Activated CD4-positive, alpha-beta memory T cell treated with anti-CD3 and anti-CD28 coated beads, Interleukin-2, amount 10 ng/mL, durations not matched to agents 7 days and 5 days (primary cell): ENCODE measurements at regions not wholly inside any gene's neighbourhood (a gene's known extent, or its start where the extent isn't known, plus 50 kb on each side); places are given as distances from the start of the nearest gene placed in this dataset.

Experiments
- CTCF ChIA-PET: fragments of 350-600 bp; sonication (Branson Sonifier 250); formaldehyde crosslinking; loops from one replicate; lab custom pipeline; 2021; ENCODE audit warnings: antibody characterized with exemption, inconsistent platforms; lab: Charles Lee
- POLR2A ChIA-PET: fragments of 350-600 bp; sonication (Branson Sonifier 250); formaldehyde crosslinking; loops from one replicate; lab custom pipeline; 2021; ENCODE audit warnings: antibody characterized with exemption; lab: Charles Lee
- DNase-seq: peaks from one replicate; pipeline ENCODE4 v3.0.0-alpha.2; 2020
- H3K27ac Mint-ChIP-seq: one replicate; pipeline ENCODE4 v1.8.0; 2021; ENCODE audit warnings: mild to moderate bottlenecking, mixed read lengths
- H3K27me3 Mint-ChIP-seq: one replicate; pipeline ENCODE4 v1.8.0; 2021; ENCODE audit warnings: mixed read lengths
- H3K36me3 Mint-ChIP-seq: one replicate; pipeline ENCODE4 v1.8.0; 2021; ENCODE audit warnings: low read depth, mixed read lengths
- H3K4me1 Mint-ChIP-seq: one replicate; pipeline ENCODE4 v1.8.0; 2021; ENCODE audit warnings: mixed read lengths
- H3K4me3 Mint-ChIP-seq: one replicate; pipeline ENCODE4 v1.8.0; 2021; ENCODE audit warnings: mild to moderate bottlenecking, mixed read lengths
- H3K9me3 Mint-ChIP-seq: one replicate; pipeline ENCODE4 v1.8.0; 2021; ENCODE audit warnings: mixed read lengths

DNA sequence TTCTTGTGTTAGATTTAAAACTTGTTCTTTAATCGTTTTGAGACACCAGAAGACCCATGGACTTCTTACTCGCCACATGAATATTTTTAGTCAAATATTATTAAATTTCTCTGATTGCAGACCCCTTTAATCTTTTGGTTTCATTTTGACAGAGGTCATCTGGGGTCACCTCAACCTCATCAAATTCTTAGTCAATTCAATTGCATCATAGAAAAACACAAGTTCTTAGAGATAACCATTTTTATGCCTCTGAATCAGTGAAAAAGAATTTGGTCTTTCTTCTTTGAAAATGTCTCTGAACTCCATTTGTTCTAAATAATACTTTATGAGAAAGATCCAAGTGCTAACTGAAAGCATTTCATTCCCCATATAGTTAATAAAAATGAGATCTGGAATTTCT lies 55.2 kb upstream of the CBLN4 start:
- no peaks in the 10 kb centered on the region for H3K36me3 Mint-ChIP-seq
- DNase-seq, result no peak
- ChIA-PET CTCF (no interaction called here), POLR2A (no interaction called here)
- H3K4me3 Mint-ChIP-seq, result no peak overlapping the region
- no peaks in the 10 kb centered on the region for H3K4me1 Mint-ChIP-seq
- no peaks in the 10 kb centered on the region for H3K27me3 Mint-ChIP-seq
- no peak overlapping the region for H3K27ac Mint-ChIP-seq
- peaks cover 4% of the 10 kb centered on the region for H3K9me3 Mint-ChIP-seq

DNA sequence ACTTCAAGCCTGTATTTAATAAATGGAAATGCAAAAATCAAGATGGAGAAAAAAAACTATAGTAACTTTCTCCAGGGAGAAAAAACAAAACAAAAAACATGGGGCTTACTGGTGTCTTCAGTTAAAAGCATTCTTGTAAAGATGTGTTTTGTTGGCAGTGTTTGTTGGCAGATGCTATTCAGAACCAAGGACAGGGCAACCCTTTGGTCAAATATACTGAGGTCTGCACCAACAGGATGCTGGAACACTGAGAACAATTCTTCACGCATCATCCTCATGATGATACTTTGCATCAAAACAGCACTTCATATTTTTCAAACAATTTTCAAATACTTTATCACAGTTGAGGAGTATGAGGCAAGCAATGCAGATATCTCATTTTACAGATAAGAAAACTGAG lies 63.7 kb upstream of the CBLN4 start:
- ChIA-PET CTCF (no interaction called here), POLR2A (no interaction called here)
- DNase-seq, result no peak
- H3K4me3 Mint-ChIP-seq, result no peak overlapping the region
- peaks cover 11% of the 10 kb centered on the region for H3K9me3 Mint-ChIP-seq
- no peak overlapping the region for H3K27ac Mint-ChIP-seq
- no peaks in the 10 kb centered on the region for H3K36me3 Mint-ChIP-seq
- no peaks in the 10 kb centered on the region for H3K4me1 Mint-ChIP-seq
- H3K27me3 Mint-ChIP-seq, result no peaks in the 10 kb centered on the region

DNA sequence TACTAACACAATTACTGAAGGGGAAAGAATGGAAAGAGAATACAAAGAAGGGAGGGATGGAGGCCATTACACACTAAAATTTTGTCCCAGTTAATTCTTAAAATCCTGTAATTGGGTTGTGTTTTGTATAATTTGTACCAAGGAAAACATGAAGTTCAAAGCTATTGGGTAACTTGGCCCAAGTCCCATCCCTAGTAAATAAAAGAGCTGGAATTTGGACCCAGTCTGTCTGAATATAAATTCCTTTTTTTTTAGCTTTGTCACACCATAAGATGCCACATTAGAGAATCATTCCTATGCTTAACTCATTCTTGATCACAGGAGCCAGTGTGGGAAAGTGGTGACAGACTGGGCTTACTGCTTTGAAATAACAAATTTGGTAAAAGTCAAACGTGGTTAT lies 66.8 kb upstream of the CBLN4 start:
- H3K9me3 Mint-ChIP-seq, result peaks cover 14% of the 10 kb centered on the region
- no peak for DNase-seq
- no peaks in the 10 kb centered on the region for H3K36me3 Mint-ChIP-seq
- H3K27ac Mint-ChIP-seq, result no peak overlapping the region
- no peaks in the 10 kb centered on the region for H3K4me1 Mint-ChIP-seq
- no peaks in the 10 kb centered on the region for H3K27me3 Mint-ChIP-seq
- POLR2A ChIA-PET, result no interaction called here
- no peak overlapping the region for H3K4me3 Mint-ChIP-seq
- CTCF ChIA-PET, result no interaction called here

DNA sequence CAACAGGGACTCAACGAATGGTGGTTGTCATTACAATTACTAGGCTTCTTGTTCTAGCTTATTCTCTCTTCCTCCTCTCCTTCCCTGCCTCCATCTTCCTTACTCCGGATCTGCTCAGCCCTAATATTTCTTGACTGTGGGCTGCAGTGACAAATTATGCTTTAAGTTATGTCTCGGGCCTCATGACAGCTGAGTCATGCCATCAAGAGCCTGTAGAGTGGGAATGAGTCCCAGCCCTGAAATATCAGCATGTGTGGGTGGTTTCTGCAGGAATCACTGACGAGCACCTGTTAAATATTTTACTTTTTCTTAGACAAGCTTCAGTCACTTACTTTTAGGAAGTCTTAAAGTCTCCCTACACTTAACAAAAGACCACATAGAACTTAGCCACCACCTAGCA lies 83.1 kb upstream of the CBLN4 start:
- no peak overlapping the region for H3K27ac Mint-ChIP-seq
- no peaks in the 10 kb centered on the region for H3K27me3 Mint-ChIP-seq
- H3K36me3 Mint-ChIP-seq, result no peaks in the 10 kb centered on the region
- no peaks in the 10 kb centered on the region for H3K4me1 Mint-ChIP-seq
- H3K4me3 Mint-ChIP-seq, result no peak overlapping the region
- no peak for DNase-seq
- CTCF ChIA-PET, result no interaction called here
- H3K9me3 Mint-ChIP-seq, result peaks cover 5% of the 10 kb centered on the region
- POLR2A ChIA-PET, result no interaction called here

DNA sequence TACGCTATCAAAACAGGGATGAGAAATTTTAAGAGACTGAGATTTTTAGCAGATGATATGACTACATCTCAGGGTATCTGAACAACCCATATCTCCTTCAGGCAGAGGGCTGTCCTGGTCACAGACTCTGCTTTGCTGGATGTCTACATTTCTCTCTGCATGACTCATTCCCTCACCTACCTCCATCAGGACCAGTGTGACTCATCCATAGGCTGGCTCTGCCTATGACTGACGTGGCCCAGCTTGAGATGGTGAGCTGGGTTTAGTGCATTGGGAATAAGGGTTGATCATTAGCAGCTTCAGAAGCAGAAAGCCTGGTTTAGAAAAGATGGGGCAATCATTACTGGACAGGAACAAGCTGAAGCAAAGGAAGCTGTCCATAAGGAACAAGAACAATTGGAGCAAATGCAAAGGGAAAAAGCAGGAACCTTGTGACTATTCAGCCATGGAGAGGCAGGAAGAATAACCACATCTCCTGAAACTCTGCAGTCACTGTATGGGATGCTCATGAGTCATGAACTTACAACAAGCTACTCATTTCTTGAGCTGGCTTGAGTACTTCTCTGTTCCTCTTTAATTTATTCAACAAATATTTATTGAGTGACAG lies 86.4 kb upstream of the CBLN4 start:
- H3K9me3 Mint-ChIP-seq, result peaks cover 13% of the 10 kb centered on the region
- H3K4me1 Mint-ChIP-seq, result no peaks in the 10 kb centered on the region
- H3K36me3 Mint-ChIP-seq, result no peaks in the 10 kb centered on the region
- DNase-seq, result no peak
- H3K27me3 Mint-ChIP-seq, result no peaks in the 10 kb centered on the region
- ChIA-PET POLR2A (no interaction called here), CTCF (no interaction called here)
- H3K27ac Mint-ChIP-seq, result no peak overlapping the region
- H3K4me3 Mint-ChIP-seq, result no peak overlapping the region

DNA sequence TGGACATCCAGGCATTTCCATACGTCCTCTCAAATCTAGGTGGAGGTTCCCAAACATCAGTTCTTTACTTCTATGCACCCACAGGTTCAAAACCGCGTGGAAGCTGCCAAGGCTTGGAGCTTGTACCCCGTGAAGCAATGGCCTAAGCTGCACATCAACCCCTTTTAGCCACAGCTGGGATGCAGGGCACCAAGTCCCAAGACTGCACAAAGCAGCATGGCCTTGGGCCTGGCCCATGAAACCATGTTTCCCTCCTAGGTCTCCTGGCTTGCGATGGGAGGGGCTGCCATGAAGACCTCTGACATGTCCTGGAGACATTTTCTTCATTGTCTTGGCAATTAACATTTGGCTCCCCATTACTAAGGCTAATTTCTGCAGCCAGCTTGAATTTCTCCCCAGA lies 88.9 kb upstream of the CBLN4 start:
- H3K4me1 Mint-ChIP-seq, result no peaks in the 10 kb centered on the region
- H3K4me3 Mint-ChIP-seq, result no peak overlapping the region
- CTCF ChIA-PET, result no interaction called here
- DNase-seq, result no peak
- H3K27ac Mint-ChIP-seq, result no peak overlapping the region
- H3K27me3 Mint-ChIP-seq, result no peaks in the 10 kb centered on the region
- POLR2A ChIA-PET, result no interaction called here
- H3K9me3 Mint-ChIP-seq, result peaks cover 17% of the 10 kb centered on the region
- no peaks in the 10 kb centered on the region for H3K36me3 Mint-ChIP-seq

DNA sequence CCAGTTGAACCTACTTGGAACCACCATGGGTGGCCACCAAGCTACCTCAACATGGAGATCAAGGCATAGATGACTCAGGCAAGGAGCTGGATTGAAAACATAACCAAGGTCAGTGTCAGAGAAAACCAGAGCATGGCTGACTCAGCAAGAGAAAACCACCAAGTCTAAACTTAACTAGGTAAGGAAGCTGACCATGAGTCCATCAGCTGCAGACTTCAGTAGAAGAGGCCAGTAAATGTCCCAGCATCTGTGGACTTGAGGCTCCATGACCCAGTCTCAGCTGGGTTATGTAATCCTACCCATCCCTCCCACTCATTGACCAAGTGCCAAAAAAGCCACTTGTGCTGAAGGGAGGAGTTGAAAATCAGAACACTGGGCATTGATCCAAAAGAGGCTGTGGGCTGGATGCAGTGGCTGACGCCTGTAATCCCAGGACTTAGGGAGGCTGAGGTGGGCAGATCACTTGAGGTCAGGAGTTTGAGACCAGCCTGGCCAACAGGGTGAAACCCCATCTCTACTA lies 93.7 kb upstream of the CBLN4 start:
- no peaks in the 10 kb centered on the region for H3K4me1 Mint-ChIP-seq
- CTCF ChIA-PET, result no interaction called here
- no peak overlapping the region for H3K4me3 Mint-ChIP-seq
- H3K36me3 Mint-ChIP-seq, result no peaks in the 10 kb centered on the region
- no peaks in the 10 kb centered on the region for H3K27me3 Mint-ChIP-seq
- H3K27ac Mint-ChIP-seq, result no peak overlapping the region
- peaks cover 20% of the 10 kb centered on the region for H3K9me3 Mint-ChIP-seq
- no peak for DNase-seq
- POLR2A ChIA-PET, result no interaction called here

DNA sequence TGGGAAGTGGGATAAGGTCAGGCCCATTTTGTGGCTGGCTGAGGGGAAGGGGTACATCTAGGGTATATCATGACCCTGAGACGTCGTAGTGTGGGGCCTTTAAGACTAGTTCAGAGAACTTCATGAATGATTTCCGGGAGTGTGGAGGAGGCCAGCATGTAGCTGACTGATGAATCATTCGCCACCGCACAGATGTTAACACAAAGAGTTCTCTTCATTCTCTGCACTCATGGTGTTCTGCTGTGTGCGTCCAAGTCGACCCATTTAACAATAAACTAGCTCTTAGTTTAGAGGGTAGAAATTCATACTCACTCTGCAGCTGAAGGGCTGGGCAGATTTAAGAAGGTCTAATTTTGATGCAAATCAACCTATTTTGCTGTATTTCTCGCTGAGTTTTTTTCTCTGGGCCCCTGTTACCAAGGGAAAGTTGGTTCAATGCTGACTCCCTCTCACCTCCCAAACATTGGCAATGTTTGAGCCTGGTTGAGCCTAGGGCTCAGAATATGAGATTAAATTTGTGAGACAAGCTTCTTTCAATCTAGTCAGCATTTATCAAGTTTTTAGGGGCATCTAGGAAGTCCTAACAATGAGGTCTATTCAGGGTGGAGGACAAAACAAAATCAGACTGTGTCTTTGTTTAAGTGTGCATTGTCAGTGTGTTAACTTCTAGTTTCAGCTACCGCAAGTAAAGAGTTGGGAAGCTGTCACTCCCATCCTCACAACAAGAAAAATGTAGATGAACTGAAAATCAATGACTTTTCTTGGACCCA lies 106.8 kb upstream of the CBLN4 start:
- H3K4me3 Mint-ChIP-seq, result no peak overlapping the region
- ChIA-PET POLR2A (no interaction called here), CTCF (no interaction called here)
- H3K27me3 Mint-ChIP-seq, result no peaks in the 10 kb centered on the region
- H3K4me1 Mint-ChIP-seq, result no peaks in the 10 kb centered on the region
- H3K36me3 Mint-ChIP-seq, result no peaks in the 10 kb centered on the region
- peaks cover 5% of the 10 kb centered on the region for H3K9me3 Mint-ChIP-seq
- no peak for DNase-seq
- no peak overlapping the region for H3K27ac Mint-ChIP-seq

DNA sequence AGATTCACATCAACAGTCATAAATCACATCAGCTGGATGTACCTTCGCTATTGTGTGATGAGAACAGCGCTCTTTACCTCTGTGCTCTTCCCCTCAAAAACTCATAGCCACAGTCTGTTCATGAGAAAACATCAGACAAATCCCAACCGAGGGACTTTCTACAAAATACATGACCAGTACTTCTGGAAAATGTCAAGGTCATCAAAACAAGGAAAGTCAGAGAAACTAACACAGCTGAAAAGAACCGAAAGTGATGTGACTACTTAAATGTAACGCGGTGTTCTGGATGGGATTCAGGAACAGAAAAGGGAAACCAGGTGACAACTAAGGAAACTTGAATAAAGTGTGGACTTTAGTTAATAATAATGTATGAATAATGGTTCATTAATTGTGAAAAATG lies 112.0 kb upstream of the CBLN4 start:
- ChIA-PET POLR2A (no interaction called here), CTCF (interaction anchor here (0.7 kb wide), 1 partner anchor 23 kb away, joined by 4 read pairs; no protein-coding TSS in a partner anchor)
- no peak overlapping the region for H3K27ac Mint-ChIP-seq
- no peaks in the 10 kb centered on the region for H3K36me3 Mint-ChIP-seq
- H3K9me3 Mint-ChIP-seq, result peaks cover 7% of the 10 kb centered on the region
- DNase-seq, result no peak
- H3K4me3 Mint-ChIP-seq, result no peak overlapping the region
- no peaks in the 10 kb centered on the region for H3K4me1 Mint-ChIP-seq
- no peaks in the 10 kb centered on the region for H3K27me3 Mint-ChIP-seq

DNA sequence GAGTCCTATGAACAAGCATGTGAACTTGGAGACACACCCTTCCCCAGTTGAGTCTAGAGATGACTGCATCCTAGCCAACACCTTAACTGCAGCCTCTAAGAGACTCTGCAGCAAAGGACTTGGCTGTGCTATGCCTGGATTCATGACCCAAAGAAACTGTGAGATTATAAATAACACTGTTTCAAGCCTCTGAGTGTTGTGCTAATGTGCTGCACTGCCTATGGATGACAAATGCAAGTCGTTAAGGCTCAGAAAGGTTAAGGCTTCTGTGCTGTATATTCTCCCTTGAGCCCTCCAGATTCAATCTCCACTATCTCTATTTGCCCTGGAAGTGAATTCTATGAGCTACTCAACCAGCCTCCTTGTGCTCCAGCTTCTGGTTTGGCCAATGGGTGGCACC lies 116.5 kb upstream of the CBLN4 start:
- Mint-ChIP-seq H3K4me1 (no peaks in the 10 kb centered on the region), H3K4me3 (no peak overlapping the region), H3K27ac (no peak overlapping the region), H3K36me3 (no peaks in the 10 kb centered on the region), H3K27me3 (no peaks in the 10 kb centered on the region), H3K9me3 (peaks cover 2% of the 10 kb centered on the region)
- ChIA-PET CTCF (no interaction called here), POLR2A (no interaction called here)
- no peak for DNase-seq

DNA sequence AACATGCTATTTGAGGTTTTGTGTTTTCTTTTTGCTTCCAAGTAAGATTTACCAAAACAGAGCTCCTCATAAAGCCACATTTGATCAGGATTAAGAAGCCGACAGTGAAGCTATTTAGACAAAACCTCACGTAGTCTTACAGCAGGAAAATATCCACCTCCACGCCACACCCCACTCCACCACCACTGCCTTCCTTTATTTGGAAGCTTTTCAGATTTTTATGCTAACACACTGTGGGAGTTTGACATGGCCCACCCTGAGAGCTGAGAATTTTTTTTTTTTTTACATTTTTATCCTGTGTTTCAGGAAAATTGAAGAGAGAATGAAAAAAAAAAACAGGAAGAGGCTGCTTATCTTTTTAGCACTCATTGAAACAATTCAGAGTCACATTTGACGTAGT lies 104.8 kb upstream of the MC3R start:
- Mint-ChIP-seq H3K9me3 (peaks cover 10% of the 10 kb centered on the region), H3K27ac (no peak overlapping the region), H3K4me3 (no peak overlapping the region), H3K4me1 (no peaks in the 10 kb centered on the region), H3K36me3 (no peaks in the 10 kb centered on the region), H3K27me3 (no peaks in the 10 kb centered on the region)
- no peak for DNase-seq
- CTCF ChIA-PET, result no interaction called here
- POLR2A ChIA-PET, result no interaction called here

DNA sequence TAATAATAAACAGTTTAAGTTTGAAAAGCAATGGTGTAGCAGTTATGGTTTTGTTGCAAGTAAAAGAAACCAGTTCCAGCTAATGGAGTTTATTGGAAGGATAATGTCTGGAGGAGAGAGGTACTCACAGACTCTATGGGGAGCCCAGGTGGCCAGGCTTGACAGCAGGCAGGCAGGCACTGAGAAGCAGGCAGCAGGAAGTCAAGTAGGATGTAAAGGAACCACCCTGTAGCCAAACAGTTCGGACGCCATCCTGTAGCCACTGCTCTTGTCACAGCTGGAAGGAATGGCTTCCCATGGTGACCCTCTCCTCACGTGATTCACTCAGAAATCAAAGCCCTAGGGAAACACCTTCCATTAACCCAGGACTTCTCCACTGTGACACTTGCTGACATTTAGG lies 96.7 kb upstream of the MC3R start:
- H3K36me3 Mint-ChIP-seq, result no peaks in the 10 kb centered on the region
- POLR2A ChIA-PET, result no interaction called here
- no peak for DNase-seq
- CTCF ChIA-PET, result no interaction called here
- no peaks in the 10 kb centered on the region for H3K4me1 Mint-ChIP-seq
- no peak overlapping the region for H3K27ac Mint-ChIP-seq
- H3K27me3 Mint-ChIP-seq, result no peaks in the 10 kb centered on the region
- H3K4me3 Mint-ChIP-seq, result no peak overlapping the region
- peaks cover 3% of the 10 kb centered on the region for H3K9me3 Mint-ChIP-seq

DNA sequence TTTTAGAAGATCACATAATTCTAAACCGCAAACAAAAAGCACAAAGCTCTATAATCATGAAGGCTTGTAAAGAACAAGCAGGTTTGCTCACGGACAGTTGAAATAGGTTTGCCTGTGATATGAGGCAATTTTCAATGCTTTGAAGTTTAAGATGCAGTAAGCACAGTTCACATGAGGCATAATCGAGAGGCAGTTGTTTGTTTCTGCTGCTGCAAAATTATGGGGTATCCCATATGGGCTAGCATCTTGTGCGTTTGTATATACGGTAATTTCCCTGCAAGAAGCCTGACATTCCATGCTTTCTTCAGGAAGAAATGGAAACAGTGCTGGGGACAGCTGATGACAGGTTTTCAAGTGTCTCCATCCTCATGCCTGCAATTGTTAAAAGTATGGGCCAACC lies 94.6 kb upstream of the MC3R start:
- POLR2A ChIA-PET, result no interaction called here
- no peak for DNase-seq
- H3K36me3 Mint-ChIP-seq, result no peaks in the 10 kb centered on the region
- CTCF ChIA-PET, result interaction anchor here (1.2 kb wide), 1 partner anchor 77 kb away, joined by 3 read pairs; no protein-coding TSS in a partner anchor
- no peaks in the 10 kb centered on the region for H3K4me1 Mint-ChIP-seq
- H3K27me3 Mint-ChIP-seq, result no peaks in the 10 kb centered on the region
- no peak overlapping the region for H3K27ac Mint-ChIP-seq
- peaks cover 3% of the 10 kb centered on the region for H3K9me3 Mint-ChIP-seq
- no peak overlapping the region for H3K4me3 Mint-ChIP-seq

DNA sequence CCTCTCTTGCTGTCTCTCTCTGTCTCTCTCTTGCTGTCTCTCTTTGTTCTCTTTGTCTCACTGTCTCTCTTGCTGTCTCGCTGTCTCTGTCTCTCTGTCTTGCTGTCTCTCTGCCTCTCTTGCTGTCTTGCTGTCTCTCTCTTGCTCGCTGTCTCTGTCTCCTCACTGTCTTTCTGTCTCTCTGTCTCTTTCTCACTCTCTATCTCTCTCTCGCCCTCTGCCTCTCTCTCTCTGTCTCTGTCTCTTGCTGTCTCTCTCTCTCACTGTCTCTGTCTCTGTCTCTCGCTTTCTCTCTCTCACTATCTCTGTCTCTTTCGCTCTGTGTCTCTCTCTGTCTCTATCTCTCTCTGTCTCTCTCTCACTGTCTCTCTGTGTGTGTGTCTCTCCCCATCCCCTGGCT lies 92.9 kb upstream of the MC3R start:
- CTCF ChIA-PET, result no interaction called here
- Mint-ChIP-seq H3K27me3 (no peaks in the 10 kb centered on the region), H3K9me3 (peaks cover 3% of the 10 kb centered on the region), H3K27ac (no peak overlapping the region), H3K4me1 (no peaks in the 10 kb centered on the region), H3K4me3 (no peak overlapping the region), H3K36me3 (no peaks in the 10 kb centered on the region)
- POLR2A ChIA-PET, result no interaction called here
- DNase-seq, result no peak
